K562 (cell line): ENCODE measurements at regions not wholly inside any gene's neighbourhood (a gene's known extent, or its start where the extent isn't known, plus 50 kb on each side); places are given as distances from the start of the nearest gene placed in this dataset.

Source experiments
- ESRRA ChIP-seq: fragments of 450-650 bp; IDR thresholded peaks from 2 replicates; pipeline ENCODE4 v1.6.1; 2014; ENCODE audit warnings: low read depth, mild to moderate bottlenecking, moderate library complexity, borderline replicate concordance
- MED1 ChIP-seq: sonication (generic); formaldehyde crosslinking; IDR thresholded peaks from 2 replicates; pipeline ENCODE4 v1.8.1; 2023; ENCODE audit warnings: missing genetic modification reagents, borderline replicate concordance
- MEF2D ChIP-seq: conservative IDR thresholded peaks from 2 replicates; pipeline ENCODE4 v1.6.1; 2016; ENCODE audit warnings: low read depth, missing genetic modification characterization, missing compliant biosample characterization
- POLR2A ChIP-seq: fragments of 450-650 bp; conservative IDR thresholded peaks from 2 replicates; pipeline ENCODE4 v1.6.1; 2016
- POLR2AphosphoS5 ChIP-seq: IDR thresholded peaks from 2 replicates; pipeline ENCODE4 v1.6.1; 2011; ENCODE audit warnings: mild to moderate bottlenecking, low read depth, low read length, moderate library complexity; ENCODE audit not compliant: control insufficient read depth, insufficient read depth
- SMARCA4 ChIP-seq: fragments of 450-650 bp; IDR thresholded peaks from 2 replicates; pipeline ENCODE4 v1.6.1; 2016
- ZNF121 ChIP-seq: sonication (generic); formaldehyde crosslinking; conservative IDR thresholded peaks from 2 replicates; pipeline ENCODE4 v1.8.0; 2022; ENCODE audit warnings: missing genetic modification reagents
- ZNF263 ChIP-seq: sonication (generic); formaldehyde crosslinking; IDR thresholded peaks from 2 replicates; pipeline ENCODE4 v1.8.0; 2022; ENCODE audit warnings: mild to moderate bottlenecking, missing genetic modification reagents, borderline replicate concordance
- ZNF695 ChIP-seq: fragments of 450-650 bp; formaldehyde crosslinking; IDR thresholded peaks from 2 replicates; pipeline ENCODE4 v1.4.0; 2020; ENCODE audit warnings: mild to moderate bottlenecking, moderate library complexity
- ZNF699 ChIP-seq: fragments of 250-450 bp; sonication (Bioruptor Pico); IDR thresholded peaks from 2 replicates; pipeline ENCODE4 v1.8.0; 2021; ENCODE audit warnings: mild to moderate bottlenecking, moderate library complexity; ENCODE audit not compliant: insufficient replicate concordance
- TF ChIP-seq, protein P1 (sequence below), 2 experiments: fragments of 450-650 bp; IDR thresholded peaks; 2 replicates each; pipeline ENCODE4 v1.6.1; 2016
- TF ChIP-seq, protein P2 (sequence below): sonication (generic); formaldehyde crosslinking; IDR thresholded peaks from 2 replicates; pipeline ENCODE4 v1.8.1; 2023; ENCODE audit warnings: mild to moderate bottlenecking, missing genetic modification reagents
- TF ChIP-seq, protein P3 (sequence below): fragments of 450-650 bp; IDR thresholded peaks from 2 replicates; pipeline ENCODE4 v1.6.1; 2014; ENCODE audit warnings: low read depth, mild to moderate bottlenecking, moderate library complexity, borderline replicate concordance

DNA sequence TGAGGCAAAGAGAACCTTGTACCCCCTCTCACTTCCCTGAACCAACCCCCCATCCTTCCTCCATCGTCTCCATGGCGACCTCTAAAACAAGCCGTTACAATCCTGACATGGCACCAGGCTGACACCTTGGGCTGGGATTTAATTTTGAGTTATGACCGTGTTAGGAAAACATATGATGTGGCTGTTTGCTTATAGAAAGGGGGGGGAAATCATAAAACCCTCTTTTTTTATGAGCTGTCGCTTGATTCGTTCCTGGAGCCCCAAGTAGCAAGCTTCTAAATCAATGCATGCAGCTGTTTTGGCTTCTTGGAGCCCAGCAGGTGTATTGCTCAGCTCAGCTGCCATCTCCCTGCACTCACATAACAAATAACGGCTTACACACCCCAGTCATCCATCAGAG lies 301.2 kb upstream of the SPAG17 start:
- TF ChIP-seq, protein P1, sequence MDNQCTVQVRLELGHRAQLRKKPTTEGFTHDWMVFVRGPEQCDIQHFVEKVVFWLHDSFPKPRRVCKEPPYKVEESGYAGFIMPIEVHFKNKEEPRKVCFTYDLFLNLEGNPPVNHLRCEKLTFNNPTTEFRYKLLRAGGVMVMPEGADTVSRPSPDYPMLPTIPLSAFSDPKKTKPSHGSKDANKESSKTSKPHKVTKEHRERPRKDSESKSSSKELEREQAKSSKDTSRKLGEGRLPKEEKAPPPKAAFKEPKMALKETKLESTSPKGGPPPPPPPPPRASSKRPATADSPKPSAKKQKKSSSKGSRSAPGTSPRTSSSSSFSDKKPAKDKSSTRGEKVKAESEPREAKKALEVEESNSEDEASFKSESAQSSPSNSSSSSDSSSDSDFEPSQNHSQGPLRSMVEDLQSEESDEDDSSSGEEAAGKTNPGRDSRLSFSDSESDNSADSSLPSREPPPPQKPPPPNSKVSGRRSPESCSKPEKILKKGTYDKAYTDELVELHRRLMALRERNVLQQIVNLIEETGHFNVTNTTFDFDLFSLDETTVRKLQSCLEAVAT (IDR thresholded peaks at IDR 0.05), result no peak
- TF ChIP-seq POLR2AphosphoS5, result no peak
- TF ChIP-seq MED1, result no peak
- no peak for TF ChIP-seq ZNF263
- TF ChIP-seq POLR2A, result no peak
- TF ChIP-seq ZNF699 (CRISPR knock-in tag), result no peak
- TF ChIP-seq MEF2D, result no peak
- no peak for TF ChIP-seq ZNF121
- no peak for TF ChIP-seq ESRRA
- TF ChIP-seq, protein P2, sequence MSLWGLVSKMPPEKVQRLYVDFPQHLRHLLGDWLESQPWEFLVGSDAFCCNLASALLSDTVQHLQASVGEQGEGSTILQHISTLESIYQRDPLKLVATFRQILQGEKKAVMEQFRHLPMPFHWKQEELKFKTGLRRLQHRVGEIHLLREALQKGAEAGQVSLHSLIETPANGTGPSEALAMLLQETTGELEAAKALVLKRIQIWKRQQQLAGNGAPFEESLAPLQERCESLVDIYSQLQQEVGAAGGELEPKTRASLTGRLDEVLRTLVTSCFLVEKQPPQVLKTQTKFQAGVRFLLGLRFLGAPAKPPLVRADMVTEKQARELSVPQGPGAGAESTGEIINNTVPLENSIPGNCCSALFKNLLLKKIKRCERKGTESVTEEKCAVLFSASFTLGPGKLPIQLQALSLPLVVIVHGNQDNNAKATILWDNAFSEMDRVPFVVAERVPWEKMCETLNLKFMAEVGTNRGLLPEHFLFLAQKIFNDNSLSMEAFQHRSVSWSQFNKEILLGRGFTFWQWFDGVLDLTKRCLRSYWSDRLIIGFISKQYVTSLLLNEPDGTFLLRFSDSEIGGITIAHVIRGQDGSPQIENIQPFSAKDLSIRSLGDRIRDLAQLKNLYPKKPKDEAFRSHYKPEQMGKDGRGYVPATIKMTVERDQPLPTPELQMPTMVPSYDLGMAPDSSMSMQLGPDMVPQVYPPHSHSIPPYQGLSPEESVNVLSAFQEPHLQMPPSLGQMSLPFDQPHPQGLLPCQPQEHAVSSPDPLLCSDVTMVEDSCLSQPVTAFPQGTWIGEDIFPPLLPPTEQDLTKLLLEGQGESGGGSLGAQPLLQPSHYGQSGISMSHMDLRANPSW (CRISPR knock-in tag), result no peak
- TF ChIP-seq SMARCA4, result no peak
- TF ChIP-seq, protein P3, sequence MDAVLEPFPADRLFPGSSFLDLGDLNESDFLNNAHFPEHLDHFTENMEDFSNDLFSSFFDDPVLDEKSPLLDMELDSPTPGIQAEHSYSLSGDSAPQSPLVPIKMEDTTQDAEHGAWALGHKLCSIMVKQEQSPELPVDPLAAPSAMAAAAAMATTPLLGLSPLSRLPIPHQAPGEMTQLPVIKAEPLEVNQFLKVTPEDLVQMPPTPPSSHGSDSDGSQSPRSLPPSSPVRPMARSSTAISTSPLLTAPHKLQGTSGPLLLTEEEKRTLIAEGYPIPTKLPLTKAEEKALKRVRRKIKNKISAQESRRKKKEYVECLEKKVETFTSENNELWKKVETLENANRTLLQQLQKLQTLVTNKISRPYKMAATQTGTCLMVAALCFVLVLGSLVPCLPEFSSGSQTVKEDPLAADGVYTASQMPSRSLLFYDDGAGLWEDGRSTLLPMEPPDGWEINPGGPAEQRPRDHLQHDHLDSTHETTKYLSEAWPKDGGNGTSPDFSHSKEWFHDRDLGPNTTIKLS, result no peak
- no peak for TF ChIP-seq ZNF695 (CRISPR knock-in tag)
